ENCODE measurements at regions not wholly inside any gene's neighbourhood (a gene's known extent, or its start where the extent isn't known, plus 50 kb on each side); places are given as distances from the start of the nearest gene placed in this dataset.
A peak's percentile ranks its signal among the peaks of the same experiment; 100 is the strongest.

DNA sequence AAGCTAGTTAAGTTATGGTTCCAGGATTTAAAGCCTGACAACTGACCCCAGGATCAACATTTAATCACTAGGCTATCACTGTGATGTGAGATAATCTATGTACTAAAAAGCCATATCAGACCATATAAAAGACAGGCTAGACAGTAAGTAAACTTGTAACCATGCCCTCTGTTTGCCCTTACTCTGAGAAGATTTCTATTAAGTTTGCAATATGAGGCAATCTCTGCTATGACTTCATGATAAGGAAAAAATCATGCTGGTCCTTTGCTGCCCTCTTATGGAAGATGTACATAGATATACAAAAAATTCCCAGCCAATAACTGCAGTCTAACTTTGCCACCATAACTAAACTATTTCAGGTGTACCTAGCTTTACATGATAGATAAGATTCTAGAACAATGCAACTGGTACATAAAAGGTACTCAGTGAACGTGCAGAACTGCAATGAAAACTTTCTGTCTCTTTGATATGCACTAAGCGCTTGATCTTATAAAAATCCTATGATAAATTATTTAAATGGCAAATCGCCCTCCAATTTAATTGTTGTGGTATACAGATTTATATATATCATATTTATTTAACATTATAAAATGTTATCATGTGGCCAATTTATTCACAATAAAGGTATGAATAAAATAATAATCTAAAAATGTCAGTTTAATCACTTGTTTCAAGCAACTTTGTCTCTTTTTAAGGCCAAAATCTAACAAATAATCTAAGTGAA is 70.5 kb downstream of the FAM217A start:
- DNase-seq = peak; percentile 1

DNA sequence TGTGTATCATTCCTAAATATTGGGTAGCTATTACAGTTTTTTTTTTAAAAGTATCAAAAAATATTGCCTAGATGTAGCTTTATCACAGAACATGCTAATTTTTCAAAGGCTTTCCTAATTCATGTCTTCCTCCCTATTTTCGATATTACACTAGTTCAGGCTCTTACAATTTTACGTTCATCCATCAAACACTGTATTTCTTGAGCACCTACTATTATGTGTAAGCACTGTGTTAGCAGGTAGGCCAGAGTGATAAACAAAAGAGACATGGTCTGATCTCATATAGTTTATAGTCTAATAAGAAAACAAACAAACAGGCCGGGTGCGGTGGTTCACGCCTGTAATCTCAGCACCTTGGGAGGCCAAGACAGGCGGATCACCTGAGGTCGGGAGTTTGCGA is 69.5 kb downstream of the FAM217A start:
- no peak for DNase-seq

DNA sequence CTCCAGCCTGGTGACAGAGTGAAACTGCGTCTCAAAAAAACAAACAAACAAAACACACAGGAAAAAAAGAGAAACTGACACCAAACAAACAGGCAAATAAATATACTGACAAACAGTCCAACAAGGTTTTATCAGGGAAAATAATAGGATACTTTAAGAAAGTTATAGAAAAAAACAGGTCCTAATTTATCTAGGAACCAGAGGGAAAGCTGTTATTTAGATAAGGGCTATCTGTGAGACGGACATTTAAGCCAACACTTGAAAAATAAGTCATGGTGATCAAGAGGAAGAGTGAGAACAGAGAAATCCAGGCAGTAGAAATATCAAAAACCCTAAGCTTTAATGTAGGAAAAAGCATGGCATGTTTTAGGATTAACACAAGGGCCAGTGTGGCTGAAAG is 68.9 kb downstream of the FAM217A start:
- no peak for DNase-seq

DNA sequence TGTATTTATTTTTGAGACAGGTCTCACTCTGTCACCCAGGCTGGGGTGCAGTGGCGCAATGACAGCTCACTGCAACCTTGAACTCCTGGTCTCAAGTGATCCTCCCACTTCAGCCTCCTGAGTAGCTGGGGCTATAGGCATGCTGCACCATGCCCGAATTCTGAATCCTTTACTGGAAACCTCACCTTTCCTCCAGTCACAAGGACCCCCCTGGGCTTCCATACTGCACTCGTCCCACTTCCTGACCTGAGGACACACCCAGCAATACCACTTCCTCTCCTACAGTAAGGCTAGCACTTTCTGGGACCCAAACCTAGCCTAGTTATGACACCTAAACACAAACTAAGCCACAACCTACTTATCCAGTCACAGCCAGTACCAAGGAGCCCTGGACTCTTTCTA is 68.2 kb downstream of the FAM217A start:
- DNase-seq = no peak

DNA sequence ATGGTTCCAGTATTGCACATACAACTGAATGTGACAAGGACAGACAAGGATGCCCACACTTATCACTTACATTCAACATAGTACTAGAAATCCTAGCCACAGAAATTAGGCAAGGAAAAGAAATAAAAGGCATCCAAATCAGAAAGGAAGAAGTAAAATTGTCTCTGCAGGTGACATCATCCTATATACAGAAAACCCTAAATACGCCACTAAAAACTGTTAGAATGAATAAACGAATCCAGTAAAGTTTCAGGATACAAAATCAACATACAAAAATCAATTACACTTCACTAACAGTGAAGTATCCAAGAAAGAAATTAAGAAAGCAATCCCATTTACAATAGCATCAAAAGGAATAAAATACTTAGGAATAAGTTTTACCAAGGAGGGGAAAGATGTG is 66.1 kb downstream of the FAM217A start:
- no peak for DNase-seq

DNA sequence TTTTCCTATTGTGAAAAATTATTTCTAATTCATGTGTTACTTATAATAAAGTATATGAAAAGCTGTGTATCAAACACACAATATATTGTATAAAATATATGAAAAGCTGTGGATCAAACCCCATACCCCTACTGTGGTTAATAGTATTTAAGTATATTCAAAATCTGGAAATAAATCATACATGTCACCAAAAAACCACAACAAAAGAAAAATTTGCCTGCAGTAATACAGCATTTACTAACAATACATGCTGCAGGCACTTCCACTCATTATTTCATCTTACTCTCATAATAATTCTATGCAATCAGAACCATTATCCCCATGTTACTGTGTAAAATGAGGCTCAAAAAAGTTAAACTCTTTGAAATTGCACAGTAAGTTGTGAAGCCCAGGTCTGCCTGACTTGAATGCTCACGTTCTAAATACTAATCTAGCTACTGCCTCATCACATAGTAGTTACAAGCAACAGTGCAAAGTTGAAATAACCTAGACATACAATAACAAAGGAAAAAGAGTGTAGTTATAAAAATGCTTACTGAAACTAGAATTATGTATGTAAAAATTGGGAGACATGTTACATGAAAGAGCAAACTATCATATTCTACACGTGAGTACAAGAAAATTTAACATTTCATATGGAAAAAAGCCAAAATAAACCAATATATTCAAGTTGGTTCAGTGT is 61.7 kb downstream of the FAM217A start:
- DNase-seq = no peak

DNA sequence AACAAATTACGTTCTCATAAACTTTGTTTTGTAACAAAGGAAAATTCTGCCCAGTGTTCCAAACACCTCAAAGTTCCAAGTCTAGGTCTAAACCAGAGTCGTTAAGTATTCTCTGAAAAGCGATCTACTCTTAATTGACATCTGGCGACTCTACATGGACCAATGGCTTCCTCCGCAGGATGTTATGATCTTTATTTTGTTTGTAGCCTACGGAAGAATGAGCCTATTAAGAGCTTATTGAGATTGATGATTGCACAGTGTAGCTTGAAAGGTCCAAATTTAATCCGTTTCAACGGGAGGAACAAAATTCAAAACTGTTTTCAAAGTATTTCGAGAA is 61.1 kb downstream of the FAM217A start:
- DNase-seq = no peak

DNA sequence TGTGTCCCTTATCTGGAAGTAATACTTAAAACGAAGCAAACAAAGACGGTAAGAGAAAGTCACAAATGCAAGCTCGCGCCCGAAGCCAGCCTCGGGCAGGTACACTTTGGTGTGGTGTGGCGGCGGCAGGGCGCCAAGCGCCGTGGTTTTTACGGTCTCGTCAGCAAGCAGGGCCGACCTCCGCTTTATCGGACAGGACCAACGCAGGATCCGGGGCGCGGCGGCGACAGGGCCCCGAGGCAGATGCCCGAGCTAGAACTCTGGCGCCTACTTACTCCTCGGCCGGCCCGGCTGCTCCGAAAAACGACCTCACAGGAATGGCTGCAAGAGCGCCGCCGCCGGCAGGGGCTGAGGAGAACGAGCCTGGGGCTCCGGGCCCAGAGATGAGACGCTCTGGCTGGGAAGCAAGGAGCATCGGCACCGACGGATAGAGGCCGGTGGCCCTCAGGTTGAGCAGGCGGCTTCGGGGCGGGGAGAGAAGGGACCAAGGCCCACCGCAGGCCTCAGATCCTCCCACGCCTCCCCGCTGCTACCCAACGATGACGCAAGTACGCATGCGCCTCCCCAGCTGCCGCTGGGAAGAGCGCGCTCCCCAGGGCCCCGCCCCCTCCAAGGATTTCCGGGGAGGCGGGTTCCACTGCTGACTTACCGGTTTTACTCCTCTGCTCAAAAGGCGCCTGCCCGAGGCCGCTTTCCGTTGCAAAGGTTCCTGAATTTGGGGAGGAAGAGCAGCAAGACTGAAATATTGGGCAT is 60.6 kb downstream of the FAM217A start:
- peak; percentile 85 for DNase-seq

Data from NCI-H345 (cell line).